GM18505 (cell line): ENCODE measurements at regions not wholly inside any gene's neighbourhood (a gene's known extent, or its start where the extent isn't known, plus 50 kb on each side); places are given as distances from the start of the nearest gene placed in this dataset.
"Not testable (repeated sequence)": the region's sequence is repeated elsewhere in the genome, so short reads cannot be mapped to it uniquely, and the experiment has no call there.

Experiments
- ATAC-seq: cut with Tn5 transposase; IDR thresholded peaks from one replicate; pipeline ENCODE4 v1.9.1; 2021; ENCODE audit not compliant: unreplicated experiment
- POLR2A ChIP-seq: IDR thresholded peaks from 4 replicates; pipeline ENCODE4 v1.6.1; 2011; ENCODE audit warnings: borderline replicate concordance; ENCODE audit not compliant: insufficient read depth, insufficient read length; ENCODE audit errors: extremely low read depth

- TF ChIP-seq POLR2A = no peak
- ATAC-seq = no peak
These were observed 128.7 kb downstream of the AKR1D1 start for GRCh38 chr7:138204982-138205298.

GRCh38 chr7:138205614-138206150 is 129.4 kb downstream of the AKR1D1 start:
- TF ChIP-seq POLR2A = no peak
- ATAC-seq = no peak

- no peak for ATAC-seq
- no peak for TF ChIP-seq POLR2A
These were observed 131.3 kb downstream of the AKR1D1 start for GRCh38 chr7:138207555-138207971.

- ATAC-seq = no peak
These were observed 131.9 kb downstream of the AKR1D1 start for GRCh38 chr7:138208142-138208570.

DNA sequence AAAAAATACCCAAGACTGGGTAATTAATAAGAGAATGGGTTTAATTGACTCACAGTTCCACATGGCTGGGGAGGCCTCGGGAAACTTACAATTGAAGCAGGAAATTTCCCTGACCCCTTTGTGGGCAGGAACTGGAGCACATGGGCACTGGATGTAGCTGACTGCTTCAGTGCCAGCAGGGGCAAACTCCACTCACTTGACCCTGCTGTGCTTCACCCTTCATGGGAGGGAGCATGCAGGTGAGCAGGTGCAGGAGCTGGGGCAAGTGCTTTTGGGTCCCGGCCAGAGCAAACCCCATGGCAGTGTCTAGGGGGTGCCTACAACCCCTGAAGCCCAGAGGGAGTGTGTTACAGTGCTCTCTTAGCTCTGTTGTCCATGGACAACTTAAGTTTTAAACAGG is 132.6 kb downstream of the AKR1D1 start:
- ATAC-seq = no peak

More at GRCh38 chr7:138208142-138208570, 131.9 kb downstream of the AKR1D1 start:
- TF ChIP-seq POLR2A = no peak

DNA sequence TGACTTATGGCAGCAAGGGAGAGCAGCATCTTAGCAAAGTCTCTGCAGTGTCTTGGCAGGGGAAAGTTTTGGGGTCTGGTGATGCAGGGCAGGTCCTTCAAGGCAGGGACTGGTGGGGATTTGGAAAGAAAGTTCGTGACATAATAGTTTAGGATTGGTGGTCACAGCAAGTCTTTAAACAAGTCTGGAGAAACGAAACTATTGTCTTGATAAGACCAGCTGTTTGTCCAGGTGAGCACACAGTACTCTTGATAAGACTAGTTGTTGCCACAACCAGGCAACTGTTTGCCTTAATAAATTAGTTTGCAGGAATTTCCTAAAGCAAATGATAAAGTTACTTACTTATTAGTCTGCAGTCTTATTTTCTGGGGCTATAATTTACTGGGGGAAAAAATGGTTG is 136.1 kb downstream of the AKR1D1 start:
- ATAC-seq = no peak
- no peak for TF ChIP-seq POLR2A

More for the DNA sequence above, 132.6 kb downstream of the AKR1D1 start:
- no peak for TF ChIP-seq POLR2A

GRCh38 chr7:138214926-138215325 is 138.7 kb downstream of the AKR1D1 start:
- no peak for TF ChIP-seq POLR2A
- ATAC-seq = no peak

GRCh38 chr7:138220321-138220720 is 144.1 kb downstream of the AKR1D1 start:
- not testable (repeated sequence) for ATAC-seq

- not testable (repeated sequence) for ATAC-seq
These were observed 145.1 kb downstream of the AKR1D1 start for GRCh38 chr7:138221388-138221787.

DNA sequence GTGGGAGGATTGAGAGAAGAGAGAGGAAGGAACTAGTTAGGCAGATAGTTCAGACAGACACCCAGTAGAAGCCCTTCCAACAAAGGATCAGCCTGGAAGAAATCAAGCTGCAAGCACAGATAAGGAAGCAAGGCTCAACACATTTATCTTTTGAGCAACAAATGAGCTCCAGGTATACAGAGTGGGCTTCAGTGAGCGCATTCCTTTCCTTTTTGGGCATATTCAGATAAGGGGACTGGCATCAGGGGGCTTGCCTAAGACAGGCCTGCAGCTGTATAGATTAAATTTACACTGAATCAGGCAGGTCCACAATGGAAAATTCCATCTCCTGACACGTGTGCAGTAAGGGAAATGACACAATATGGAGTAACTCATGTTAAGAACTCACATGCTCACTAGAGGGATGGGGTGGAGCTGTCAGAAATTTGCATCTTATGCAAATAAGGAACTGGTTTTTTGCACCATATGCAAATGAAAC is 147.2 kb downstream of the AKR1D1 start:
- TF ChIP-seq POLR2A = no peak
- ATAC-seq = no peak

- TF ChIP-seq POLR2A = no peak
- no peak for ATAC-seq
These were observed 149.8 kb downstream of the AKR1D1 start for GRCh38 chr7:138226001-138226476.

DNA sequence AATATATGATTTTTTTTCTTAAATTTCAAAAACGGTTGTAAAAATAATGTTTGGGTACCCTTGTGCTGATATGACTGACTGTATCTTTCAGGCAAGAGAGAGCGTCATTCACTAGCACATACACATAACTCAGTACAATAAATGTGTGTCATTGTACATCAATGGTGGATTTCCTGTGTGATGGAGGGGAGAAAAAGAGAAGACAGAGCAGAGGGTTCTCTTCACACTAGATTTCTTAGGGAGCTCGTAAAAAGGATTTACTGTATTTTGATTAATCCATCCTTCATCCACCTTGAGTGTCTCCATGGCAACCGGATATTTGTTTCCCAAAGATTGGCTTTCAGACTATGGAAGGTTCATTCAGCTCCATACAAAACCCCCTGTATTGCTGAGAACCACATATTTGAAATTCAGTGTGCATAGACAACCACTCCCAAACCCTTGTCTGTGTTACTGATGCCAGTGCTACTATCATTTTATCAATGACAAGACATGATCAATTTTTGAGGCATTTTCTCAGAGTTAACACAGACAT is 150.6 kb downstream of the AKR1D1 start:
- TF ChIP-seq POLR2A = no peak

DNA sequence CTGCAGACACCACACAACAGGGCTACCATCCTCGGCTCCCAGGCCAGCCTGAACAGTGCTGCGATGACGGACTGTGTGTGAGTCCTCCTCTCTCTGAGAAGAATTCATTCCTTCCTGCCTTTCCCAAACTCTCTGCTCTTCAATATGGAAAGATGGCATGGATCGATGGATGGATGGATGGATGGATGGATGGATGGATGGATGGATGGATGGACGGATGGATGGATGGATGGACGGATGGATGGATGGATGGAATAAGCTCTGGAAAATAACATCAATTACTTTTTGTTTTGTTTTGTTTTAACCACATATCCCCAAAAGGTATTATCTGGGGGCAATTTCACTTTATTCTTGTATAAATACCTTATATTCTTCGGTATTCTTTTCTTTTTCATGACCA is 151.9 kb downstream of the AKR1D1 start:
- TF ChIP-seq POLR2A = no peak
- no peak for ATAC-seq

More for the DNA sequence above, 150.6 kb downstream of the AKR1D1 start:
- ATAC-seq = no peak

DNA sequence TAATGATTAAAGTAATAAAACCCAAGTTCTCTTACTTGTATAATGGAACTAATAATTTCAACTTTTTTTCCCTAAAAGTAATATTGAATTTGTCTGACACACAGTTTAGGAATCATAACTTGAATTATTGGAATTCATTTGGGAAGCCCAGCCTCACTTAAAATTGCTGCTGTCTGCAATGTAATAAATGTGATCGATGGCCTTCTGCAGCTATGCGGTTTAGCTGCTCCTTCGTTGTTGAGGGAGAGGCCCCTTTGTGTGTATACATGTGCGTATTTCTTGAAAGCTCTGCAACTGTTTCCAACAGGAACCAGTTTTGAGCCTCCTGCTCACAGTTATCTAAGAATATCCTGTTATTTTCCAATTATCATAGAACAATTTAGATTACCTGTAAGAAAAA is 152.5 kb downstream of the AKR1D1 start:
- ATAC-seq = no peak
- no peak for TF ChIP-seq POLR2A

- no peak for TF ChIP-seq POLR2A
- no peak for ATAC-seq
These were observed 156.9 kb downstream of the AKR1D1 start for GRCh38 chr7:138233189-138233588.

DNA sequence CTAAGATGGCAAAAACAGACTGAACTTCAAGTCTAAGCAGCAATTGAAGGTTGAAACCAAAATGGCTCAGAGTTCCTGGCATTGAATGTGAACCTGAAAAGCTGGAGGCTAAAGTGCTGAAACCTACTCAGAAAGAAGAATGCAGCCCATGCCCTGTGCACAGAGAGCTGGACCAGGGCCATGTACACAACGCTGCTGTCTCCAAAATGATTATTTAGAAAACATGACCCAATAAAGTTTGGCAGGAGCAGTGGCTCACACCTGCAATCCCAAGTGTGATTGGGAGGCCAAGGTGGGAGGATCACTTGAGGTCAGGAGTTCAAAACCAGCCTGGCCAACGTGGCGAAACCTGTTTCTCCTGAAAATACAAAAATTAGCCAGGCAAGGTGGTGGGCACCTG is 158.9 kb downstream of the AKR1D1 start:
- no peak for TF ChIP-seq POLR2A
- ATAC-seq = no peak

- ATAC-seq = no peak
- no peak for TF ChIP-seq POLR2A
These were observed 161.7 kb downstream of the AKR1D1 start for GRCh38 chr7:138237995-138238394.
